Esophagus (tissue), 2 donors: ENCODE measurements at regions not wholly inside any gene's neighbourhood (a gene's known extent, or its start where the extent isn't known, plus 50 kb on each side); places are given as distances from the start of the nearest gene placed in this dataset.

ENCODE experiments used
- H3K27ac ChIP-seq, 2 donors: one replicate each; pipeline ENCODE4 v1.5.1; 2013; ENCODE audit warnings: low read depth in 2 of 2, mild to moderate bottlenecking in 2 of 2, inconsistent platforms in 1 of 2, low read length in 1 of 2, moderate library complexity in 1 of 2
- H3K27me3 ChIP-seq, 2 donors: one replicate each; pipeline ENCODE4 v1.6.1; 2013; ENCODE audit warnings: low read length in 2 of 2, control low read depth in 1 of 2, mild to moderate bottlenecking in 1 of 2; ENCODE audit not compliant: insufficient read depth in 2 of 2, control insufficient read depth in 1 of 2
- H3K36me3 ChIP-seq, 2 donors: one replicate each; pipeline ENCODE4 v1.6.1; 2013; ENCODE audit warnings: low read length in 1 of 2; ENCODE audit not compliant: control insufficient read depth in 2 of 2, insufficient read depth in 2 of 2
- H3K4me1 ChIP-seq, 2 donors: one replicate each; pipeline ENCODE4 v1.6.1; 2013; ENCODE audit warnings: low read length in 1 of 2; ENCODE audit not compliant: control insufficient read depth in 2 of 2, insufficient read depth in 2 of 2
- H3K4me3 ChIP-seq, 2 donors: one replicate each; pipeline ENCODE4 v1.5.1; 2013; ENCODE audit warnings: low read length in 2 of 2, mild to moderate bottlenecking in 2 of 2, low read depth in 1 of 2, moderate library complexity in 1 of 2
- H3K9me3 ChIP-seq, 2 donors: one replicate each; pipeline ENCODE4 v1.6.1; 2013; ENCODE audit warnings: mild to moderate bottlenecking in 2 of 2, low read depth in 1 of 2, low read length in 1 of 2, moderate library complexity in 1 of 2; ENCODE audit not compliant: control insufficient read depth in 2 of 2, insufficient read depth in 1 of 2
- WGBS, 2 donors: extraction: QIAGEN DNeasy Blood & Tissue Kit; methylation state at CpG; one replicate each; pipeline ENCODE4 v1.1.7; 2013; 5-methylcytosine and 5-hydroxymethylcytosine counted together
- donor health status: healthy with polysubstance abuse.
- donor health status: Bipolar disorder and iron deficiency.

DNA sequence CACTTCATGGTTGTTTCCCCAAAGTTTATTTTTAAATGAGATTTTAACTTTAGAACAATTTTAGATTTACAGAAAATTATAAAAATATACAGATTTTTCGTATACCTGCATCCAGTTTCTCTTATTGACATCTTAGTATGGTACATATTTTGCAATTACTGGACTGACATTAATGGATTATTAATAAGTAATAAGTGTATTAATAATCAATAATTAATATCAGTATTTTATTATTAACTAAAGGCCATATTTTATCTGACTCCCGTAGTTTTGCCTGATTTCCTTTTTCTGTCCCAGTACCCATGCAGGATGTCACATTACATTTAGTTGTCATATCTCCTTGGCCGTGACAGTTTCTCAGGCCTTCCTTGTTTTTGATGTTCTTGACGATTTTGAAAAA is 307.0 kb downstream of the C6orf118 start:
- no peak overlapping the region for H3K27ac ChIP-seq
- no peak overlapping the region for H3K4me3 ChIP-seq
- H3K36me3 ChIP-seq, result no peaks in the 10 kb centered on the region
- 89 to 90% methylated on average over 4 of the region's 4 CpGs for WGBS, 2 donors
- peaks cover 8 to 10% of the 10 kb centered on the region in 2 donors for H3K9me3 ChIP-seq
- no peaks in the 10 kb centered on the region for H3K27me3 ChIP-seq
- H3K4me1 ChIP-seq, result no peaks in the 10 kb centered on the region

DNA sequence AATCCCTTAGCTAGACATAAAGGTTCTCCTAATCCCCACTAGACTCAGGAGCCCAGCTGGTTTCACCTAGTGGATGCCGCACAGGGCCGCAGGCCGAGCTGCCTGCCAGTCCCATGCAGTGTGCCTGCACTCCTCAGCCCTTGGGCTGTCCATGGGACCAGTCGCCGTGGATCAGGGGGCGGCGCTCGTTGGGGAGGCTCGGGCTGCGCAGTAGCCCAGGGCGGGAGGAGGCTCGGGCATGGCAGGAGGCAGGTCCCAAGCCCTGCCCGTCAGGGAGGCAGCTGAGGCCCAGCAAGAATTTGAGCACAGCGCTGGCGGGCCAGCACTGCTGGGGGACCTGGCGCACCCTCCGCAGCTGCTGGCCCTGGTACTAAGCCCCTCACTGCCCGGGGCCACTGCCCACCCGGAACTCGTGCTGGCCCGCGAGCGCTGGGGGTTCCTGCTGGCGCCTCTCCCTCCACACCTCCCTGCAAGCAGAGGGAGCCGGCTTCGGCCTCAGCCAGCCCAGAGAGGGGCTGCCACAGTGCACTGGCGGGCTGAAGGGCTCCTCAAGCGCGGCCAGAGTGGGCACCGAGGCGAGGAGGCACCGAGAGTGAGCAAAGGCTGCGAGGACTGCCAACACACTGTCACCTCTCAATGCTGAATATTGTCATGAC is 307.8 kb downstream of the C6orf118 start:
- peaks cover 9 to 12% of the 10 kb centered on the region in 2 donors for H3K9me3 ChIP-seq
- H3K4me1 ChIP-seq, result no peaks in the 10 kb centered on the region
- no peaks in the 10 kb centered on the region for H3K36me3 ChIP-seq
- H3K4me3 ChIP-seq, result no peak overlapping the region
- WGBS, 2 donors, result 92 to 93% methylated on average over 33 of the region's 33 CpGs
- H3K27ac ChIP-seq, result no peak overlapping the region
- no peaks in the 10 kb centered on the region for H3K27me3 ChIP-seq

DNA sequence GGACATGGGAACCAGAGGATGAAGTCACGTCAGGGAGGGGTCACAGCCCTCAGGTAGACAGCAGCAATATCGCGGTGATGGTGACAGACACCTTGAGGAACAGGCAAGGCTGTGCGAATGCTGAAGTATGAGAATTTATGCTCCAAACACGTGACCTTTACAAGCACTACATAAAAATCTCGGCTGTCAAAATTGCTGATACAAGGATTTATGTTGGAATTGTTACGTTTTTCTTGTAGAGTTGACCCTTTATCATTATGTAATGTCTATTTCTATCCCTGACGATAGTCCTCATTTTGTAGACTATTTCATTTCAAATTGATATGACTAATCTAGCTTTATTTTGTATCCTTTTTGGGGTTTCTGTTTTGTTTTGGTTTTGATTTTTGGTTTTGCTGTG is 311.1 kb downstream of the C6orf118 start:
- H3K4me1 ChIP-seq, result no peaks in the 10 kb centered on the region
- H3K36me3 ChIP-seq, result no peaks in the 10 kb centered on the region
- H3K4me3 ChIP-seq, result no peak overlapping the region
- H3K9me3 ChIP-seq, result peaks cover 6 to 12% of the 10 kb centered on the region in 2 donors
- no peaks in the 10 kb centered on the region for H3K27me3 ChIP-seq
- H3K27ac ChIP-seq, result no peak overlapping the region
- 86% methylated on average over 8 of the region's 8 CpGs for WGBS, 2 donors

DNA sequence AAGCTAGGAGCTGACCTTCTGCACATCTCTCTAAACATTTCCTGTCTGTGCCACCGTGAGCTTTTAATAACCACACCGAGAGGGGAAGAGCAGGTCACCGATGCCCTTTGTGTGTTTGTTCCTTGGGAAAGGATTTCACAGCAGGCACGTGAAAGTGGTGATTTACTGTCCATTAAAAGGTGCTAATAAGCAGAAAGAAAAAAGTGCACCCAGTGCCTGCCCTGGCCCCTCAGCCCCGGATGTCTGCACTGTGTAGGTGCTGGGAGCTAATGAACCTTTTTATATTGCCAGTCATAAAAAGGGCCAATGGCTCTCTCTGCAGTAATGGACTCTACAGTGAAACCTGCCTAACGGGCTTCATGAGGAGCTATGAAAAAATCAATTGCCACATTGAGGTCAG is 312.6 kb downstream of the C6orf118 start:
- 47 to 60% methylated on average over 6 of the region's 6 CpGs for whole genome bisulfite sequencing, 2 donors
- H3K27me3 ChIP-seq, result no peaks in the 10 kb centered on the region
- H3K27ac ChIP-seq, result no peak overlapping the region

DNA sequence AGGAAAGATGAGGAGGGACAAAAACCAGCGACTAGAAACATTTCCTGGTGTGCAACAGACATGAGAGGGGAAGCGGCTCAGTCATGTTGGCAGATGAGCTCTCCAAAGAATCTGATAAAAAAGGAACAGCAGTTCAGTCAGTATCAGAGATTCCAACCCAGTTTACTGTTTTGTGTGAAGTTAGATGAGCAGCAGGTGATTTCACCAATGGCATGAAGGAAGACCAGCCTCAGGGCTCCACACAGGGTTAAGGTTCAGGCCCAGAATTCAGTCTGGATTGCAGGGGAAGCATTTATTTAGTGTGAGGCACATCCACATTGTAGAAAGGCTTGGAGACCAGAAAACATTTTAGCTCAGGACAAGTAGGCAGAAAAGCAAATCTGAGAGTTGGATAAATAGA is 317.8 kb downstream of the C6orf118 start:
- no peaks in the 10 kb centered on the region for H3K36me3 ChIP-seq
- H3K27ac ChIP-seq, result no peak overlapping the region

More for the DNA sequence above, 312.6 kb downstream of the C6orf118 start:
- H3K36me3 ChIP-seq, result no peaks in the 10 kb centered on the region
- no peak overlapping the region for H3K4me3 ChIP-seq
- peaks cover 5 to 8% of the 10 kb centered on the region in 2 donors for H3K9me3 ChIP-seq
- no peaks in the 10 kb centered on the region for H3K4me1 ChIP-seq

DNA sequence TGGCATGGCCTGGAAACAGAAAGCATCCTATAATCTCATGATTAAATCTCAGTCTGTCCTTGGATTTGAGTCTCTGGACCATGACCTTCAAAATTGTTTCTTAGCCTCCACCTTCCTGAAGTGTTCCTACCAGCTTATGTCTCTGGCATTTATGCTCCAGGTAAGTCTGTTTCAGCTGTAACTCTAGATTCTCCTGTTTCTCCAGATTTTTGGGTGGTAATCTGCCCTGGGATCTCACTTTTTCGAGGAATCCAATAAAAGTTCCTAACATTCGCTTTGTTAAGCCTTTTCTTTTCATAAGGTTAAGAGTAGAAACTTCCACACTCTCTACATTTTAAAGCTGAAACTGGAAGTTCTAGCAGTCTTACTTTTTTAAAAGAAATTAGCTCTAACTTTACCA is 318.5 kb downstream of the C6orf118 start:
- WGBS, 2 donors, result 76 to 80% methylated on average over 2 of the region's 2 CpGs
- Histone ChIP-seq H3K4me3 (no peak overlapping the region), H3K27ac (no peak overlapping the region), H3K27me3 (no peaks in the 10 kb centered on the region), H3K4me1 (no peaks in the 10 kb centered on the region), H3K9me3 (no peaks in the 10 kb centered on the region), H3K36me3 (no peaks in the 10 kb centered on the region)

More for the DNA sequence above, 317.8 kb downstream of the C6orf118 start:
- no peak overlapping the region for H3K4me3 ChIP-seq
- H3K4me1 ChIP-seq, result no peaks in the 10 kb centered on the region
- no peaks in the 10 kb centered on the region for H3K9me3 ChIP-seq
- 68 to 81% methylated on average over 2 of the region's 2 CpGs for WGBS, 2 donors
- no peaks in the 10 kb centered on the region for H3K27me3 ChIP-seq

DNA sequence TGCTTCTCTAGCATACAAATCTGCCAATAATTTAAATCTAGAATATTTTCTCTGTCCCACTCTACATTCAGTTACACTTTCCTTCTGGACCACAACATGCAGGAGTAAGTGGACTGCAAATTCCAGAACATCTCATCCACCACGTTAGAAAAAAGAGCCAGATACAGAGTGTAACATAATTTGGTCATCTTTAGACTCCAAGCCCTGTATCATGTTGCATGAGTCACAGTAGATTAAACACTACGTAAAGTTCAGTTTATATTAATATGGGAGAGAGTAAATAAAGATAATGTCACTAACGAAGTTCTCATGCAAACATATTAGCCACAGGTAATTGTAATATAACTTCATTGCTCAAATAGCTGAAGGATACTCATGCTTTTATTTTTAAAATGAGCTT is 327.0 kb downstream of the C6orf118 start:
- H3K4me1 ChIP-seq, result no peaks in the 10 kb centered on the region
- H3K4me3 ChIP-seq, result no peak overlapping the region
- H3K27ac ChIP-seq, result no peak overlapping the region
- no peaks in the 10 kb centered on the region for H3K36me3 ChIP-seq
- no peaks in the 10 kb centered on the region for H3K27me3 ChIP-seq
- no peaks in the 10 kb centered on the region for H3K9me3 ChIP-seq
- 38 to 58% methylated on average over 3 of the region's 3 CpGs for WGBS, 2 donors

DNA sequence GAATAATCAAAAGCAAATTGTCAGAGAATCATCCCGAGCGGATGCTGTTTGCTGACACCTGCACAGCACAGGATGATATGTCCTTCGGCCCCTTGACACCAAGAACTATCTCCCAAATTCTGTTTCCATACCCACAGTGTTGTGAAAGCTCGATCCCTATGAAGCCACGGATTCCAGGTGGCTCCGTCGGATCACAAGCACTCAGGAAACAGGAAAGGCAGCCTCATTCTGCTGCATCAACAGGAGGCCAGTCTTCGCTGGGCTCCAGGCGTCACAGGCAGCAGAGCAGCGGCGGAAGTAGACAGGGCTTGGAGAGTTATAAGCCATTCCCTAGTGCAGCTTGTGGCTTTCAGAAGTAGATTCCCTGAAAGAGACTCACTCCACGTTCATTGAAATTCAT is 342.3 kb downstream of the C6orf118 start:
- Histone ChIP-seq H3K9me3 (peaks cover 5 to 8% of the 10 kb centered on the region in 2 donors), H3K4me1 (no peaks in the 10 kb centered on the region), H3K27me3 (no peaks in the 10 kb centered on the region), H3K27ac (no peak overlapping the region), H3K4me3 (no peak overlapping the region), H3K36me3 (no peaks in the 10 kb centered on the region)
- 71 to 77% methylated on average over 12 of the region's 12 CpGs for WGBS, 2 donors

DNA sequence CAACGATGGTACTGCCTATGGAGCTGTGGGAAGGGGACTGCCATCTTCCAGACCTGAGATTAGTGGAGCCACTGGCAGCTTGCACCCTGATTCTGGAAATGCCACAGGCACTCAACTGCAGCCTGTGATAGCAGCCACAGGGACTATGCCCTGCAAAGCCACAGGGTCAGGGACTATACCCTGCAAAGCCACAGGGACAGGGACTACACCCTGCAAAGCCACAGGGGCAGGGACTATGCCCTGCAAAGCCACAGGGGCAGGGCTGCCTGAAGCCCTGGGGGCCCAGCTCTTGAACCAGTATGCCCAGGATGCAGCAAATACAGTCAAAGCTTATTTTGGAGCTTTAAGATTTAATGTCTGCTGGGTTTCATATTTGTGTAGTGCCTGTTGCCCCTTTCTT is 346.6 kb downstream of the C6orf118 start:
- H3K27me3 ChIP-seq, result no peaks in the 10 kb centered on the region
- no peaks in the 10 kb centered on the region for H3K4me1 ChIP-seq
- H3K9me3 ChIP-seq, result peaks cover 5 to 8% of the 10 kb centered on the region in 2 donors
- H3K27ac ChIP-seq, result no peak overlapping the region
- 43 to 48% methylated on average over 1 of the region's 1 CpG for WGBS, 2 donors
- no peaks in the 10 kb centered on the region for H3K36me3 ChIP-seq
- no peak overlapping the region for H3K4me3 ChIP-seq

DNA sequence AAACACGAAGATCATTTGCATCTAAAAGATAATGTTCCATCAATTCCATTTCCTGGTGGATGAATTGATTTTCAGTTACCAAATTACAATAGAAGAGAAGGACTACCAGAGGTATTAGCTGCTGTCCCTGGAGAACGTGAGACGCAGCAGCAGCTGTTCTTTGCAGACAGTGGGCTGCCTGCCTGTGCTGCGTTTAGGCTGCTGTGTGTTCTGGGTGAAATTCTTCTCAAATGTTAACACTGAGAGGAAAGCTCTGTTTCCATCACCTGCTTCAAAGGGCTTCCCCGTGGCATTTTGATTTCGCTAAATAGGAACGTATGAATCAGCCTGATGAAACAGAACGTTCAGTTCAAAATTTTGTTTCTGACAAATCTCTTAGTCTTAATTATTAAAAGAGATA is 362.2 kb downstream of the C6orf118 start:
- H3K9me3 ChIP-seq, result no peaks in the 10 kb centered on the region
- H3K4me3 ChIP-seq, result no peak overlapping the region
- no peaks in the 10 kb centered on the region for H3K27me3 ChIP-seq
- 64 to 65% methylated on average over 8 of the region's 8 CpGs for WGBS, 2 donors
- H3K36me3 ChIP-seq, result no peaks in the 10 kb centered on the region
- no peaks in the 10 kb centered on the region for H3K4me1 ChIP-seq
- no peak overlapping the region for H3K27ac ChIP-seq
